ENCODE measurements at regions not wholly inside any gene's neighbourhood (a gene's known extent, or its start where the extent isn't known, plus 50 kb on each side); places are given as distances from the start of the nearest gene placed in this dataset.
A peak's percentile ranks its signal among the peaks of the same experiment; 100 is the strongest.

DNA sequence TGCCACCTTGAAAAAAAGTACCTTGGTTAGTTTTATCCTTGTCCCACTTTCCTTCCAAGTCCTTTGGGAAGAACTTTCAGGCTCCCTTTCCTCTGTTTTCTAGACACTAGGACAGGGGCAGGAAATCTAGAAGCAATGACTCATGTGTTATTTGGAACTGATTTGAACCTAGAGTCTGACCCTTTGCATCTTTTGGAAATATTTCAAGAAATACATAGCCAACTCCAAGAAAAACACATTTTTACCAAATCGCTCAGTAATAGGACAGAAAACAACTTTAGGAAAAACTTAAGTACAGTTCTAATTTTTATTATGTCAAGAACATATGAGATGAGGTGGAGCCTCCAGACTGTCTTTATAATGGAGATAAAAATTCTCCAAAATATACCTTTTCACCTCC, 292.4 kb downstream of the PTBP2 start:
- Histone ChIP-seq H2AFZ (ENCODE audit: low read length, unreplicated experiment) (no peak overlapping the region), H3K36me3 (ENCODE audit: insufficient read depth, low read length) (no peaks in the 10 kb centered on the region), H3K4me1 (ENCODE audit: control insufficient read depth, insufficient read depth, low read length, unreplicated experiment) (peaks cover 33% of the 10 kb centered on the region), H3K4me3 (ENCODE audit: low read depth, low read length) (peak overlapping the region; percentile 25; the same call in 1 of the 2 replicates), H3K27ac (ENCODE audit: low read depth, low read length) (peak overlapping the region; percentile 61), H3K27me3 (ENCODE audit: insufficient read depth, low read length) (no peaks in the 10 kb centered on the region), H3K79me2 (ENCODE audit: control insufficient read depth, insufficient read depth, low read length, unreplicated experiment) (no peaks in the 10 kb centered on the region)

DNA sequence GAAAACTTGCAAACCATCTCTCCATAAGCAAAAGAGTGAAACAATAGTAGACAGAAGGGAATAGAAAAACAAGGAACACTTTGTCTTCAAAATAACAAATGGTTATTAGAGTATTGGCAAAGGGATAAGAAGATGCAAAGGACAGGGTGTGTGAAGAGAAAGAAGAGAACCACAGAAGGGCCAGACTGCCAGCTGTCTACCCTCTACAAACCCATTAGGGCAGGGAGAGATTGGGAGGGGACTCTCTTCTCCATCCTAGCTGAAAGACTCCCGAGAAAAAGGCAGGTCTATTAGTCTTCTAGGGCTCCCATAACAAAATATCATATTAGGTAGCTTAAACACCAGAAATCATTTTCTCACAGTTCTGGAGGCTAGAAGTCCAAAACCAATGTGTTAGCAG, 292.8 kb downstream of the PTBP2 start:
- no peaks in the 10 kb centered on the region for H3K79me2 ChIP-seq (ENCODE audit: control insufficient read depth, insufficient read depth, low read length, unreplicated experiment)
- H2AFZ ChIP-seq (ENCODE audit: low read length, unreplicated experiment), result no peak overlapping the region
- H3K27me3 ChIP-seq (ENCODE audit: insufficient read depth, low read length), result no peaks in the 10 kb centered on the region
- no peaks in the 10 kb centered on the region for H3K36me3 ChIP-seq (ENCODE audit: insufficient read depth, low read length)
- H3K4me3 ChIP-seq (ENCODE audit: low read depth, low read length), result peak overlapping the region; percentile 25; the same call in 1 of the 2 replicates
- H3K4me1 ChIP-seq (ENCODE audit: control insufficient read depth, insufficient read depth, low read length, unreplicated experiment), result peaks cover 33% of the 10 kb centered on the region
- H3K27ac ChIP-seq (ENCODE audit: low read depth, low read length), result peak overlapping the region; percentile 61

DNA sequence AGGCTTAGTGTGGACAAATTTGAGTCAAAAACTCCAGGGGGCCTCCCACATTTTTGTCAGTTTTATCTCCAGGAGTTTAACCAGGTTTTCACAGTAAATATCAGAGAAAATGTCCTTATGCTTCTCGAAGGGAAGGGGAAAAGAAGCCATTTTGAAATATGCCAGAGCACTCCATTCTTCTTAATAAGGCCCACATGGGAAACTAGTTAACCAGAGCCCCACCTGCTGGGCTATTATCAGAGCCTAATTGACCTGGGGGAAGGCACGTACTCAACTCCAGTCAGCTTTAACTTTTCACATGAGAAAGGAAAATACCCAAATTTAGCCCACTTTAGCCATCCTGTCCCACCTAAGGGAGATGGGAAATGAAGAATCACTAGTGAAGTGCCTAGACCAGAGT, 296.3 kb downstream of the PTBP2 start:
- no peaks in the 10 kb centered on the region for H3K36me3 ChIP-seq (ENCODE audit: insufficient read depth, low read length)
- peaks cover 26% of the 10 kb centered on the region for H3K4me1 ChIP-seq (ENCODE audit: control insufficient read depth, insufficient read depth, low read length, unreplicated experiment)
- H2AFZ ChIP-seq (ENCODE audit: low read length, unreplicated experiment), result peak overlapping the region; percentile 47
- no peaks in the 10 kb centered on the region for H3K27me3 ChIP-seq (ENCODE audit: insufficient read depth, low read length)
- H3K4me3 ChIP-seq (ENCODE audit: low read depth, low read length), result no peak overlapping the region
- no peak overlapping the region for H3K27ac ChIP-seq (ENCODE audit: low read depth, low read length)
- H3K79me2 ChIP-seq (ENCODE audit: control insufficient read depth, insufficient read depth, low read length, unreplicated experiment), result no peaks in the 10 kb centered on the region

Measured in ACC112 (cell line).